ENCODE measurements at regions not wholly inside any gene's neighbourhood (a gene's known extent, or its start where the extent isn't known, plus 50 kb on each side); places are given as distances from the start of the nearest gene placed in this dataset.
"Not testable (repeated sequence)": the region's sequence is repeated elsewhere in the genome, so short reads cannot be mapped to it uniquely, and the experiment has no call there.

DNA sequence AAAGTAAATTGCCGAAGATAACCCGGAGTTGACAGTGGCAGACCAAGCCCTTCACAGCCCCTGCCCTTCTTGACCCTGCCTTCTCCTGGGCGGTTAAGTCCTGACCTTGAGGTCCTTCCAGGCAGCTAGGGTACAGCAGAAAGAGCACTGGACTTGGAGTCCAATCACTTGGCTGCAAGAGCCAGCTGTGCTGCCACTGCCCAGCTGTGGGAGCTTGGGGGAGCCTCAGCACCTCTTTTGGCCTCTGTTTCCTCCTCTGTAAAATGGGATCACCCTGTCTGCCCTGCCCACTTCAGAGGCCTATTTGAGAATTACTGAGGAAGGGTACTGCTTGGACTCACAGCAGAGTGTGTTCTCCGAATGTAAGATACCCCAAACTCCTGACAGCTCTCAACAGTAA is 66.2 kb upstream of the SMAD6 start:
- DNase-seq, result no peak

DNA sequence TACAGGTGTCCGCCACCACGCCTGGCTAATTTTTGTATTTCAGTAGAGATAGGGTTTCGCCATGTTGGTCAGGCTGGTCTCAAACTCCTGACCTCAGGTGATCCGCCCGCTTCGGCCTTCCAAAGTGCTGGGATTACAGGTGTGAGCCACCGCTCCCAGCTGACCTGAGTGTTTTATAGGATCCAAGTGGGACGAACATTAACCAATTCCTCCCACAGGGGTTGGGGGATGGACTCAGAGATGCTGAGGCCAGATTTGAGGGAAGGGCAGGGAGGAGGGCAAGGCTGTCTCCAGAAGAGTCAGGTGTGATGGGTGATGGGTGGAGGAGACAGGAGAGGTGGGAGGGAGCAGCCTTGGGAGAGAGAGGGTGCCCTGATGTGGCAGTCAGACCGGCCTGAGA is 65.0 kb upstream of the SMAD6 start:
- not testable (repeated sequence) for DNase-seq

DNA sequence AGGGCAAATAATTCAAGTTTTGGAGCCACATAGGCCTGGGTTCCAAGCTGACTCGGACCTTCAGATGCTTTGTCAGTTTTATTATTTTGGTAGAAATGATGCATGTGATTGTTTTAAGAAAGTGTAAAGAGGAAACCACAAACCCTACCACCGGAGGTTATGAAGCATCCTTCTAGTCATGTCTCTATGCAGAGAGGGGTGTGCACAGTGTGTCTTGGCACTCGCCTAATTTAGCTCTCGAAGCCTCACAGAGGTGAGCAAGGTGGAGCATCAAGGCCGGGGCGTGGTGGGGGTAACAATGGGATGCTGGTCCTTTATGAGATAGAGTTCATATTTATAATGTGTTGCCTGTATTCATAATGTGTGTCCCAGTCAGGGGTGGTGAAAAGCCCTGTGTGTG is 63.7 kb upstream of the SMAD6 start:
- no peak for DNase-seq

DNA sequence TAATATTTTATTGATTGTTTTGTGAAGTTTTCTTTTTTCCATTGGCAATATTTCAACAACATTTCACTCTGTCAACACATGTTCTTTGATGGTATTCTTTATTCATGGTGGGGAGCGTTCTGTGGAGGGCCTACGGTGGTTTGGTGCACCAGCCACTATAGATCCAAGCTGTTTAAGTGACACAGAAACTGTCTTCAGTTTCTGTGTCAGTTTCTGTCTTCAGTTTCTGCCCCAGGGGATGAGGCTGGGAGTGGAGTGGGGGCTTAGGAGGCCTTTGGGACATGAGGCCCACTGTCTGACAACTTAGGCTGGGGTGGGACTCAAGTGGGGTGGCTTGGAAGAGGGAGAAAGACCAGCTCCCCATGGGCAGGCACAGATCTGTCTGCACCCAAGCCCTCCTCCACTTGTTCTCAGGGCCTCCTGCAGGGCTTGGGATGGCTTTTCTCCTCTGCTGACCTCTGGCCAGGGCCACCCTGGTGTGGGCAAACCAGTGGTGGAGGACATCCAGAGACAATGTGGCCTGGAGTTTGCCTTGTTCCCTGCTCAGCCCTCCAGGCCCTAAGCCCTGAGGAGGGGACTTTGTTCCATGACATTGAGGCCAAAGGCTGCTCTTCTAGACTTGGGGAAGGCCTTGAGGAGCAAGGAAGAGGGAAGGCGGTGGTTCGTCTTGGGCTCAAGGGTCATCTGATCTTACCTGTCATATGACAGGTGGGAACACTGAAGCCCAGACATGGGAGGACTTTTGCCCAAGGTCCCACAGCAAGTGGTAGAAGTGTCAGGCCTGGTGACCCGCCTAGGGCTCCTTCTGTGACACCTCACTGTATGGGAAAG is 60.3 kb upstream of the SMAD6 start:
- no peak for DNase-seq

DNA sequence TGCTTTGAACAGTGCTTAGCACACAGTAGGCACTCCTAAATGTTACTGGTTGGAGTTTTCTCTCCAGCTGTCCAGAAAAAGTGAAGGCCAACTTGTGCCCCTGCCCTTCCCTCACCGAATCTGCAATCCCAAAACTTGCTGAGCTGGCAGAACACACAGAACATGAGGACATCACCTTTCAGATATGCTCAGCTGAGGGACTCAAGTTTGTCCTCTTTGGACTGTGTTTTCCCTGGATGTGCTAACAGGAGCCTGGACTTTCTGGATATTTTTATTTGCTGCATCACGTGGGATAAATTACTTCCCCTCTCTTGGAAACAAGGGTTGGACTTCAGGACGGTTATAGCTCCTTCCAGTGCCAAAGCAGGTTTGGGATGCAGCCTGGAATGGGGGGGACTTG is 59.5 kb upstream of the SMAD6 start:
- DNase-seq, result no peak

DNA sequence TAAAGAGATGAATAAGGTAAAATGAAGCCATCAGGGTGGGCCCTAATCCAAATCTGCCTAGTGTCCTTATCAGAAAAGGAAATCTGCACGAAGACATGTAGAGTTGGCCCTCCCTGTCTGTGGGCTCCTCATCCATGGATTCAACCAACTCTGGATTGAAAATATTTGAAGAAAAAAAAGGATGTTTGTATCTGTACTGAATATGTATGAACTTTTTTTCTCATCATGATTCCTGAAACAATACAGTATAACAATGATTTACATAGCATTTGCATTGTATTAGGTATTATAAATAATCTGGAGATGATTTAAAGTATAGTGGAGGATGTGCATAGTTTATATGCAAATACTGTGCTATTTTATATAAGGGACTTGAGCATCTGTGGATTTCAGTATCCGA is 59.0 kb upstream of the SMAD6 start:
- no peak for DNase-seq

DNA sequence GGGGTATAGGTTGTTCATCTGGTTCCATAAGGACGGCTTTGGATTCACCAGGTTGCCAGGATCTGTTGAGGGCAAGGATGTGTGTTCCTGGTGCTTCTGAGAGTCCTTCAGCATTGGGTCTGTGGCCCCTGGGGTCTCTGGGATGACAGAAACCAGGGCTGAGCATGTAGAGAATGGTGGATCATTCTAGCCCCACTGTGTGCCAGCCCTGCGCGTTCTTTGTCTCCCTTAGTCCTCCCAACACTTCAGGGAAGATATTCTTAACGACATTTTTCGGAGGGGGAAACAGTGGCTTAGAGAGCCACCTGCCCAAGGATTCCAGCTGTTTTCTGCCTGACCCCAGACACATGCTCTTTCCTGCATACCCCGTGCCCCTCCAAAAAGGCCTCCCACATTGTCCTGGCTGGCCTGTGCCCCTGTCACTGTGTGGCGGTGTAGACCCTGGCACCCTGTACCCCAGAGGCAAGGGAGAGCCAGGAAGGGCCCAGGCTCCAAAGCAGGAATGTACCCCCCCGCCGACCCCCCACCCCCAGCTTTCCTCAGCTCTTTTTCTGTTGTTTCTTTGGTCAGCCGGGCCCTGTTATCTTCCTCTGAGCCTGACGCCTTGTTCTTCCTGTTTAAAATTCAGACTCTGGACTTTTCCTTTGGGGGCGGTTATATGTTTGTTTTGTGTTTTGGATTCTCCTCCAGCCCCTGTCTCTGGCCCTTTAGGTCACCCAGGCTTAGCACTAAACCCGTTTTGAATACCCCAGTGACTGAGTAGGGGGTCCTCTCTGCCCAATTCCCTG is 57.8 kb upstream of the SMAD6 start:
- DNase-seq, result no peak

DNA sequence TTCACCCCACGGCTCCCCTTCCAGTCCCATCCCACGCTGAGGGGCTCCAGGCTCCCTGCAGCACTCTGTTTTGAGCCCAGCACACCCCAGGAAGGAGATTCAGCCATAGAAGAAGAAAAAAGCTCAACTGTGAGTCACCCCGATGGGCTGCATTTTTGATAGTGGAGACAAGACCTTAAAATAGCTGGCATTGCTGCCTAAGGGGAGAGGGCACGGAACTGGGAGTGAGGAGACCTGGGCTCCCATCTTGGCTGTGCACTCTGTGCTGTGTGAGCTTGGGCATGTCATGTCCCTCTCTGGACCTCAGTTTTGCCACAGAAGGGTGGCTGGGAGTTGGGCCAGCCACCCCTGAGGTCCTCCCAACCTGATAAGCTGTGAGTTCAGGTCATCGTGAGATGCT is 57.2 kb upstream of the SMAD6 start:
- no peak for DNase-seq

DNA sequence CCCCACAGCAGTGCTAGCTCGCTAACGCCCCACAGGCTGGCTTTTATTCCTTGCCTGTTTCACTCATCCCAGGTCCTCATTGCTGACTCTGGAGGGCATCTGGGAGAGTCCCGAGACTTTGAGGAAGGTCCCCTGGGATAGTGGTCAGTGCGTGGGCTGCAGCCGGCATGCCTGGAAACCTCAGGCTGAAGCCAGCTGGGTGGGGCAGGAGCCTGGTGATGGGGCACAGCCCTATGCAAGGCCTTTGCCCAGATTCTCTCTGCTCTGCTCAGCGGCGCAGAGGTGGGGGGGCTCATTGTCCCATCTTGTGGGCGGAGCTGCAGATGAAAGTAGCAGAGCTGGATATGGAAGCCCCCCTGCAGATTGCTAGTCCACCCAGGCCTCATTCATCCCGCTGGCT is 55.7 kb upstream of the SMAD6 start:
- no peak for DNase-seq

DNA sequence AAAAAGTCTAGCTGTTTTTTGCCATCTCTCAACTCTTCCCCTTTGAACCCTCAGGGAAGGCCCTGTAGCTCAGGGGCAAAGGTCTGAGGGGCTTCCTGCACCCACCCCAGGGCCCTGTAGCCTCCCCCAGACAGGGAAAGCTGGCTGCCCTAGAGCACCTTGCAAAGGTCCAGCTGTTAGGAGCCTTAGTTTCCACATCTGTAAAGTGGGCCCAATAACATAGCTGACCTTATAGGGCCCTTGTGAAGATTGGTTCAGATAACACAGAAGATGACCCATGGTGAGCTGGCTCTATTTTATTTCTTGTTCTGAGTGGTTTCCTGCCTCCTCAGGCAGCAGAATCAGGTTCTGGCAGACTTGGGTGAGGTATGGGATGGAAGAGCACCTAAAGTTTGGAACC is 55.2 kb upstream of the SMAD6 start:
- no peak for DNase-seq

DNA sequence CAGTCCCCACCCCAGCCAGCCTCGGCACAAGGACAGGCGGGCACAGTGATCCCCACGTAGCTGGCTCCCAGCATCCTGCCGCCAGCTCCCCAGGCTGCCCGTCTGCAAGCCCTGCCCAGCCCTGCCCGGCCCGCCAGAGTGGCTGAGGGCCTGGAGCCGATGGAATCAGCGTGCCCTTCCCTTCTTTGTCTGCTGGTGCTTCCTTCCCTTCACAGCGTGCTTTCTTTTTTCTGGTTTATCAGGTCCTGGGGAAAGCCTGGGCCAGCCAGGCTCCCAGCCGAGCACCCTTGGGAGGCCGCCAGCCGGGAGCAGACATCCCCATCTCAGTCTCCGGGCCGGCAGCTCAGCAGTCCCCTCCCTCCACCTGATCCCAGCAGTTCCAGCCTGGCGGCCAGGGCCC is 54.7 kb upstream of the SMAD6 start:
- no peak for DNase-seq

DNA sequence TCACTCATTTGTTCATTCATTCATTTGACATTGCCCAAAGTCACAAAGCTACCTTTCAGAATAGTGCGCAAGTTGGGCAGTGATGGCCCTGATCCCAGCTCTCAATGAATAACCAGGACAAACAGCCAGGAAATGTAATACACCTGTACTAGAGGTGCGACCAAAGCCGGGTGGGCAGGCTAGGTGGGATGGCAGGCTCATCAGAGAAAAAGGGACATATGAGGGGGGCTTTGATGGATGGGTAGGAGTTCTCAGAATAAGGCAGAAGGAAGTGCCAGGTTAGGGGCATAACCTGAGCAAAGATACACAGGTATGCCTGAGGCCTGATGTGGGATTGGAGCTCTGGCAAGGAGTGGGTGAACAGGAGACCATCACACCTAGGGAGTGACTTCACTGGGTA is 53.4 kb upstream of the SMAD6 start:
- DNase-seq, result no peak

DNA sequence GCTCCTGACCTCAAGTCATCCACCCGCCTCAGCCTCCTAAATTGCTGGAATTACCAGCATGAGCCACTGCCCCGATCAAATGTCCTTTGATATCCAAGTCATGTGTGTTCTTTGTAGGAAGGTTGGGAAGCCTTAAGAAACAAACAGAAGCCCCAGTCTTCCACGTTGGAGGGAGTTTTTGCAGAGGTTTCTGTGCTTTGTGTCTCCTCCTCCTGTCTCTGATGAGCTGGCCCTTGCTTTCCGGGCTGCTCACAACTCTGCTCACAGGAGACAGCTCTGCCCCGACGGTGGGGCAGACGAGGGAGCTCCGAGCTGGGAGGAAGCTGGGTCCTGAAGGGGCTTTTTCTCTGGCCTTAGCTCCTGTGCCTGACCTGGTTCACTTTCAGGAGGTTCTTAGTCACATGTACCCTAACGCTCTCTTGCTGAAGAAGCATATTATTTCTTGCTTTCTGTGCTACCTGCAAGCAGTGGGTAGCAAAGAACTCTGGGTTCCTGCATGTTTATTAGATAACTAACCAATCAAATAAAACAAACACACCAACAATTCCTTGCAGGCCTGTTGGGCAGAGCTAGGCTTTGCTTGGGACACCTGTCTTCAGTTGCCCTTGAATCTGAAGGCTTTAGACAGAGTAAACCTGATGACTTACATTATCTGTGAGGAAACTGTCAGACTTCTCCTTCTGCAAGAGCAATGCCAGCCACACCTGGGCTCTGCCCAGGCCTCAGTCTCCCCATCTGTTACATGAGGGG is 52.6 kb upstream of the SMAD6 start:
- DNase-seq, result no peak

DNA sequence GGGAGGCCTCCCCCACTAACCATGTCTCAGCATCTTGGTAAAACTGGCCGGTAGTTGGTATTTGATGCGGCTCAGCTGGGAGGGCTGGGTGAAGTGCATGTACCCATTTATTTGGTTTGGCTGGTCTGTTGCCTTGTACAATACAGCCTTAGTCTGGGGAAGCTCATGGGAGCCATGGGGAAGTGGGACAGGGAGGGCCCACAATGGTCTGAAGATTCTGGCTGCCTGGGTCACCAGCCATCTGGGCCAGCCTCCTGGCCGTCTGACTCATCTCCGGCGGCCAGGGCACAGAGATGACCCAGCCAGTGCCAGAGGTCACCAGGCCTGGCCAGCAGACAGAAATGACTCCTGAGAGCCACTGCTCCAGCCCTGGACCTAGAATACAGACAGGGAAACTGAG is 51.6 kb upstream of the SMAD6 start:
- no peak for DNase-seq

DNA sequence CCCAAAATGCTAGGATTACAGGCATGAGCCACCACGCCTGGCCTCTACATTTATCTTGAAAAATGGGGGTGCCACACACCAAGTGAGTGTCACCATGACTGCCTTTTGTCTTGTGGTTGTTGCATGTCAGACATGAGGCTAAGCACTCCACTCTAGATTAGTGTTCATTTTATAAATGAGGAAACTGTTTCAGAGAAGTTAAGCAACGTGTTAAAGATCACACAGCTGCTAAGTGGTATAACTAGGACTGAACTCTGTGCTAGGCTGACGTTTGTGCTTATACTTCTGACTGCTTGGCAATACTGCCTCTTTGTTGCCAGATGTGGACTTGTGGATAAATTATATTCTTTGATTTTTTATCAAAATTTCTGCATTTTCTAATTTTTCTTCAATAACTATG is 50.8 kb upstream of the SMAD6 start:
- DNase-seq, result no peak

DNA sequence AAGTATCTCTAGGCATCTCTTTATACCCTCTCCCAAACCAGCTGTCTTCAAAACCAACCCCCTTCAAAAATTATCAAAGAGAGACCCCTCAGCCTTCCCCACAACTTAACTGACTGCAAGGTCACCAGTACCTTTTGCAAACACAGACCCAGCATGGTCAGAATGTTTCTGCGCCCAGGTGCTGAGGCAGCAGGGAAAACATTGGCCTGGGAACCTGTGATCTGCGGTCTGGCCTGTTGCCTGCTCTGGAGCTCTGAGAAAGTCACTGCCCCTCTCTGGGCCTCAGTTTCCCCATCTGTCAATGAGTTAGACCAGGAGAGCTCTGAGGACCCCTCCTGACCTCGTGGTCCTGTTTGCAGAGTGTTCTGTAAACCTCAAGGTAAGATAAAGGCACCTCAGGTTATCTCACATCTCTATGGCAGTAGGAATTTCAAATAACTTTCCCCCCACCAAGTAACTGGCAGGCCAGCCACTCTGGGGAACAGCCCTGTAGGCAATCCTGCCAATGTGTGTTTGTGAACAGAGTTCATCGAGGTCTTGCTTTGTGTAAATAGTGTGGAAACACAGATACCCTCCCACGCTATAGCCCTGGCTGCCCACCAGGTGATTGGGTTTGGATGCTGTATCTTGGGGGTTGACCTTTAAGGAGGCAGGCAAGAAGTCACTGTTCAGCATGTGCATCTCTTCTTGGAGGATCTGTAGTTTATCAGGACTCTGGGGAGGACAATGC is 50.0 kb upstream of the SMAD6 start:
- no peak for DNase-seq
